Adrenal gland (tissue), 5 donors: ENCODE measurements at regions not wholly inside any gene's neighbourhood (a gene's known extent, or its start where the extent isn't known, plus 50 kb on each side); places are given as distances from the start of the nearest gene placed in this dataset.
"Not testable (repeated sequence)": the region's sequence is repeated elsewhere in the genome, so short reads cannot be mapped to it uniquely, and the experiment has no call there.

Source experiments
- CTCF ChIP-seq, 6 experiments: fragments of 450-650 bp in 4 of 6; fragments of 200-600 bp in 2 of 6; sonication (generic) in 1 of 6; IDR thresholded peaks; 1 replicate in 5 of 6; 2 replicates in 1 of 6; pipeline versions ENCODE4 v1.5.1 to v1.8.0; 2016 to 2021; ENCODE audit warnings: antibody characterized with exemption in 6 of 6, mild to moderate bottlenecking in 2 of 6, moderate library complexity in 1 of 6
- POLR2A ChIP-seq, 2 donors: fragments of 450-650 bp; IDR thresholded peaks; one replicate each; pipeline ENCODE4 v1.6.1; 2017; ENCODE audit warnings: antibody characterized with exemption in 2 of 2, mild to moderate bottlenecking in 2 of 2, moderate library complexity in 1 of 2
- donor health status: DM: no; HTN: no; CAD: no.

GRCh38 chr1:3999514-3999913 lies 99.4 kb upstream of the C1orf174 start:
- TF ChIP-seq CTCF, POLR2A (IDR thresholded peaks at IDR 0.05): not testable (repeated sequence)
